ENCODE measurements at regions not wholly inside any gene's neighbourhood (a gene's known extent, or its start where the extent isn't known, plus 50 kb on each side); places are given as distances from the start of the nearest gene placed in this dataset.
"Not testable (repeated sequence)": the region's sequence is repeated elsewhere in the genome, so short reads cannot be mapped to it uniquely, and the experiment has no call there.

DNA sequence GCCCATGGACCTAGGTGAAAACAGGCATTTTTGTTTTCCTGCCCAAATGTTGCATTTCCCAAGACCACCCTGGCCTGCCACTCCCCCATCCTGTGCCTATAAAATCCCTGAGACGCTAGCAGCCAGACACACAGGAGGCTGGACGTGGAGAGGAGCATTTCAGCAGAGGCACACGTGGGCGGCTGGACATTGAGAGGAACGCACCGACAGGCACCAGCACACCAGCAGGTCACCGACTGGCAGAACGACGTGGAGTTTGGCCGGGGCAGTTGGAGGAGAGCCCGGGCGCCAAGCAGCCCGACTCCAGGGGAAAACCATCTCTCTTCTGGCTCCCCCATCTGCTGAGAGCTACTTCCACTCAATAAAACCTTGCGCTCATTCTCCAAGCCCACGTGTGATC, 234.8 kb upstream of the SFRP2 start:
- TF ChIP-seq, protein P1, sequence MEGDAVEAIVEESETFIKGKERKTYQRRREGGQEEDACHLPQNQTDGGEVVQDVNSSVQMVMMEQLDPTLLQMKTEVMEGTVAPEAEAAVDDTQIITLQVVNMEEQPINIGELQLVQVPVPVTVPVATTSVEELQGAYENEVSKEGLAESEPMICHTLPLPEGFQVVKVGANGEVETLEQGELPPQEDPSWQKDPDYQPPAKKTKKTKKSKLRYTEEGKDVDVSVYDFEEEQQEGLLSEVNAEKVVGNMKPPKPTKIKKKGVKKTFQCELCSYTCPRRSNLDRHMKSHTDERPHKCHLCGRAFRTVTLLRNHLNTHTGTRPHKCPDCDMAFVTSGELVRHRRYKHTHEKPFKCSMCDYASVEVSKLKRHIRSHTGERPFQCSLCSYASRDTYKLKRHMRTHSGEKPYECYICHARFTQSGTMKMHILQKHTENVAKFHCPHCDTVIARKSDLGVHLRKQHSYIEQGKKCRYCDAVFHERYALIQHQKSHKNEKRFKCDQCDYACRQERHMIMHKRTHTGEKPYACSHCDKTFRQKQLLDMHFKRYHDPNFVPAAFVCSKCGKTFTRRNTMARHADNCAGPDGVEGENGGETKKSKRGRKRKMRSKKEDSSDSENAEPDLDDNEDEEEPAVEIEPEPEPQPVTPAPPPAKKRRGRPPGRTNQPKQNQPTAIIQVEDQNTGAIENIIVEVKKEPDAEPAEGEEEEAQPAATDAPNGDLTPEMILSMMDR (IDR thresholded peaks at IDR 0.05) = not testable (repeated sequence)
- not testable (repeated sequence) for TF ChIP-seq POLR2A (IDR thresholded peaks at IDR 0.05)

Data from ovary (tissue), 3 donors.